ENCODE measurements at regions not wholly inside any gene's neighbourhood (a gene's known extent, or its start where the extent isn't known, plus 50 kb on each side); places are given as distances from the start of the nearest gene placed in this dataset.

- DNase-seq (ENCODE audit: low spot score): no peak
Observed at GRCh38 chr7:131616487-131617200, 60.2 kb upstream of the PODXL start.

GRCh38 chr7:131613909-131614308 is 57.5 kb upstream of the PODXL start:
- DNase-seq (ENCODE audit: low spot score): no peak

- DNase-seq (ENCODE audit: low spot score): no peak
Observed at GRCh38 chr7:131610007-131610406, 53.6 kb upstream of the PODXL start.

- no peak for DNase-seq (ENCODE audit: low spot score)
Observed at GRCh38 chr7:131608116-131608500, 51.7 kb upstream of the PODXL start.

- DNase-seq (ENCODE audit: low spot score): no peak
Observed at GRCh38 chr7:131607291-131608115, 51.1 kb upstream of the PODXL start.

GRCh38 chr7:131606346-131607290 is 50.2 kb upstream of the PODXL start:
- DNase-seq (ENCODE audit: low spot score): no peak

Measured in ecto neural progenitor cell (in vitro differentiated cells).